AG04449 (cell line): ENCODE measurements at regions not wholly inside any gene's neighbourhood (a gene's known extent, or its start where the extent isn't known, plus 50 kb on each side); places are given as distances from the start of the nearest gene placed in this dataset.
A peak's percentile ranks its signal among the peaks of the same experiment; 100 is the strongest.

ENCODE experiments used
- CTCF ChIA-PET: fragments of 350-600 bp; formaldehyde crosslinking; extraction: SDS; loops from one replicate; lab custom pipeline; 2021; ENCODE audit warnings: antibody characterized with exemption; lab: Yijun Ruan, JAX
- POLR2A ChIA-PET: fragments of 400-600, 350-600 bp; formaldehyde crosslinking; extraction: SDS; loops from one replicate; lab custom pipeline; 2020; ENCODE audit warnings: antibody characterized with exemption, inconsistent platforms; lab: Yijun Ruan, JAX
- DNase-seq: peaks from one replicate; pipeline ENCODE4 v3.0.0-alpha.2; 2010; ENCODE audit warnings: low read depth, low spot score
- H3K4me3 ChIP-seq: 2 replicates; pipeline ENCODE4 v1.5.1; 2011; ENCODE audit warnings: low read depth, mild to moderate bottlenecking, control low read depth, low read length
- CTCF ChIP-seq: IDR thresholded peaks from one replicate; pipeline ENCODE4 v1.5.1; 2011; ENCODE audit warnings: mild to moderate bottlenecking, moderate library complexity, low read length, control low read depth, inconsistent platforms; ENCODE audit not compliant: insufficient read depth; ENCODE audit errors: missing control alignments

- DNase-seq, result peak; percentile 97
- TF ChIP-seq CTCF, result no peak
- POLR2A ChIA-PET, result interaction anchor here (0.7 to 1.5 kb wide), 5 partner anchors 14 to 240 kb away, joined by 3 to 4 read pairs (median 3); no protein-coding TSS in a partner anchor
- no peak overlapping the region for H3K4me3 ChIP-seq
- CTCF ChIA-PET, result interaction anchor here (0.7 to 4.9 kb wide), 8 partner anchors 8 to 434 kb away, joined by 3 to 77 read pairs (median 4); no protein-coding TSS in a partner anchor
These were observed 191.2 kb upstream of the NABP1 start for GRCh38 chr2:191486584-191487320.

- no peak for TF ChIP-seq CTCF
- no peak overlapping the region for H3K4me3 ChIP-seq
- ChIA-PET POLR2A (interaction anchor here (1.5 kb wide), 1 partner anchor 241 kb away, joined by 4 read pairs; no protein-coding TSS in a partner anchor), CTCF (interaction anchor here (0.8 to 4.9 kb wide), 8 partner anchors 10 to 436 kb away, joined by 3 to 77 read pairs (median 4); no protein-coding TSS in a partner anchor)
- no peak for DNase-seq
These were observed 189.8 kb upstream of the NABP1 start for GRCh38 chr2:191488135-191488534.

- CTCF ChIA-PET, result interaction anchor here (0.8 to 4.9 kb wide), 9 partner anchors 8 to 437 kb away, joined by 3 to 77 read pairs (median 4); no protein-coding TSS in a partner anchor
- DNase-seq, result no peak
- POLR2A ChIA-PET, result interaction anchor here (0.7 kb wide), 1 partner anchor 323 kb away, joined by 3 read pairs; no protein-coding TSS in a partner anchor
- no peak overlapping the region for H3K4me3 ChIP-seq
- no peak for TF ChIP-seq CTCF
These were observed 188.8 kb upstream of the NABP1 start for GRCh38 chr2:191489177-191489576.

- POLR2A ChIA-PET, result no interaction called here
- CTCF ChIA-PET, result interaction anchor here (0.9 to 2.7 kb wide), 6 partner anchors 9 to 332 kb away, joined by 3 to 9 read pairs (median 4); no protein-coding TSS in a partner anchor
- no peak overlapping the region for H3K4me3 ChIP-seq
- no peak for DNase-seq
- no peak for TF ChIP-seq CTCF
These were observed 181.1 kb upstream of the NABP1 start for GRCh38 chr2:191496838-191497237.

GRCh38 chr2:191497822-191498221 lies 180.1 kb upstream of the NABP1 start:
- no peak for DNase-seq
- ChIA-PET CTCF (interaction anchor here (1.2 to 2.7 kb wide), 7 partner anchors 10 to 446 kb away, joined by 3 to 9 read pairs (median 4); no protein-coding TSS in a partner anchor), POLR2A (no interaction called here)
- TF ChIP-seq CTCF, result no peak
- H3K4me3 ChIP-seq, result no peak overlapping the region

GRCh38 chr2:191499050-191499449 lies 178.9 kb upstream of the NABP1 start:
- no peak overlapping the region for H3K4me3 ChIP-seq
- TF ChIP-seq CTCF, result no peak
- no peak for DNase-seq
- ChIA-PET POLR2A (no interaction called here), CTCF (interaction anchor here (1.0 to 6.8 kb wide), 6 partner anchors 11 to 447 kb away, joined by 3 to 209 read pairs (median 8); no protein-coding TSS in a partner anchor)
